ENCODE measurements at regions not wholly inside any gene's neighbourhood (a gene's known extent, or its start where the extent isn't known, plus 50 kb on each side); places are given as distances from the start of the nearest gene placed in this dataset.

DNA sequence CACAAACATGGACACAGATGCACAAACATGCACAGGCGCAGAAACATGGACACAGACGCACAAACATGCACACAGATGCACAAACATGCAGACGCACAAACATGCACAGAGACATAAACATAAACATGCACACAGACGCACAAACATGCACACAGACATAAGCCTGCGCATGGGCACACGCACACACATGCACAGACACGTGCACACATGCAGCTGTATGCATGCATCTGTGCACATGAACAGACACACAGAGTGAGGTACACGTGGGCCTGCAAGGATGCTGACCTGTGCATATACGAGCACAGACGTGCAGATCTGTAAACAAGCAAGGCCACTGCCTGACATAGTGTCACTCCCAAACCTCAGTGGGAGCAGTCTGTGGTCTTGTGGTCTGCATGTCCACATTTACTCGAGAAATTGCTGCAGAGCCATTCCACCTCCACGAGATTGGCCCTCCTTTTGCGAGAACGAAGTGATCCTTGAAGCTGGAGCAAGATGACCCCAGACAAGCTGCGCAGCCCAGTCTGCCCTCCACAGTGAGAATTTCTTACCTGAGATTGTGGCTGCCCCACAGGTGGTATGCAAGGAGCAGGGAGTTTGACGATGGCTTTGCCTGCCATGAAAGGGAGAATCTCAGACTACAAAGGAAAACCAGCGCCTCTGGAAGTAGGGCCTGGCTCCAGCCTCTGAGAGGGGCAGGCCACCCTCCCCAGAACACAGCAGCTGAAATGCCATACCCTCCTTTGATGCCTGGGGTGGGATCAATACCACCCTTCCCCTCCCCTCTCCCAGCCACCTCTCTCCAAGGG is 299.9 kb downstream of the BRD1 start:
- Histone ChIP-seq H3K27me3 (replicated peaks; ENCODE audit: control insufficient read depth, insufficient read depth, low read length, poor library complexity, severe bottlenecking) (no peaks in the 10 kb centered on the region), H3K27ac (ENCODE audit: insufficient read depth, low read length, poor library complexity, severe bottlenecking) (no peak overlapping the region), H3K4me1 (ENCODE audit: control insufficient read depth, insufficient read depth, low read length, poor library complexity, severe bottlenecking) (no peaks in the 10 kb centered on the region), H3K4me3 (ENCODE audit: insufficient read depth, low read depth, low read length, poor library complexity, severe bottlenecking) (no peak overlapping the region), H3K9me3 (ENCODE audit: control insufficient read depth, low read length) (no peaks in the 10 kb centered on the region), H3K36me3 (ENCODE audit: control insufficient read depth, insufficient read depth, low read length) (no peaks in the 10 kb centered on the region)
- DNase-seq: no peak

DNA sequence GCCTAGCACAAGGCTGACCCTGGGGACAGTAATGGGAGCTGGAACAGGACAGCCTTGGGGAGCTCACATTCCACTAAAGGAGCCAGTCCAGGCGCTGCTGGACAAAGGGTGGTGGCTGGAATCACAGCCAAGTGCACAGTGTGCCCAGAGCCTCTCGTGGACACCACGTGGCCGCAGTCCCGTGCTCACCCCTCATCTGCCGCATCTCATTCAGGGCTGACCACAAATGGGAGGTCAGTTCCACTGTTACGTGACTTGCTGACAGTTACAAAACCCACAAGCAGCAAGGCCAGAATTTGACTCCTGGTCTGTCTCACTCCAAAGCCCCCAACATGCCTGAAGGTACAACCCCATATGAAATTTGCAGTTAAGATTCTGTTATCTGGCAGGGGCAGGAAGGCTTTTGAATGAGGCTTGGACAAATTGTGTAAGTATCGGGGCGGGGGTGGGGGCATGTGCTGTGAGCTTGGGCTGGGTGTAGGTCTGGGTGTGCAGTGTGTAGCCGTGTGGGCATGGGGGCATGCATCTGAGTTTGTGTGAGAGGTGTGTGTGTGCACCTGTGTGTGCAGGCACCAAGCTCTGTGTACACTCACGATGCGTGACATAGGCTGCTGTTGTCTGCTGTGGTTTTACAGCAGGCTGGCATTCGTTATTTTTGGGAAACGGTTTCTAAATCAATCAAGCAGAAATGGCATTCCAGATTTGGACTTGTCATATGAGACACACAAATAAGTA is 301.7 kb downstream of the BRD1 start:
- no peaks in the 10 kb centered on the region for H3K27me3 ChIP-seq (replicated peaks; ENCODE audit: control insufficient read depth, insufficient read depth, low read length, poor library complexity, severe bottlenecking)
- no peak overlapping the region for H3K27ac ChIP-seq (ENCODE audit: insufficient read depth, low read length, poor library complexity, severe bottlenecking)
- H3K9me3 ChIP-seq (ENCODE audit: control insufficient read depth, low read length): no peaks in the 10 kb centered on the region
- H3K4me1 ChIP-seq (ENCODE audit: control insufficient read depth, insufficient read depth, low read length, poor library complexity, severe bottlenecking): no peaks in the 10 kb centered on the region
- no peaks in the 10 kb centered on the region for H3K36me3 ChIP-seq (ENCODE audit: control insufficient read depth, insufficient read depth, low read length)
- DNase-seq: no peak
- H3K4me3 ChIP-seq (ENCODE audit: insufficient read depth, low read depth, low read length, poor library complexity, severe bottlenecking): no peak overlapping the region

DNA sequence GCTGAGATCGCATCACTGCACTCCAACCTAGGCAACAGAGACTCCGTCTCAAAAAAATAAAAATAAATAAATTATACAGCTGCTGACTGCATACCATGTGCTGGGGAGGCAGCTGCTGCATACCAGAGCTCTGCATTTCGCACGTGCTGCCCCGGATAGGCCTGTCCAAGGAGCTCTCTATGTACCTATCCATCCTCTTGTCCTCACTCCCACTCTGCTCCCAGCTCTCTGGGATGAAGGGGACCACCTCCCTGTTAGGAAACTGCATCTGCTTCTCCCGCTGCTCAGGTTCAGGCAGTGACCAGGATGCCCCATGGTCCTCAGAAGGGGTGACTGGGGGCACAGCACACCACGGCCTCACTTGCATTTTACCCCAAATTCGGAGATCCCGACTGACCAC is 302.3 kb downstream of the BRD1 start:
- Histone ChIP-seq H3K36me3 (ENCODE audit: control insufficient read depth, insufficient read depth, low read length) (no peaks in the 10 kb centered on the region), H3K4me1 (ENCODE audit: control insufficient read depth, insufficient read depth, low read length, poor library complexity, severe bottlenecking) (no peaks in the 10 kb centered on the region), H3K9me3 (ENCODE audit: control insufficient read depth, low read length) (no peaks in the 10 kb centered on the region), H3K27ac (ENCODE audit: insufficient read depth, low read length, poor library complexity, severe bottlenecking) (no peak overlapping the region), H3K27me3 (replicated peaks; ENCODE audit: control insufficient read depth, insufficient read depth, low read length, poor library complexity, severe bottlenecking) (no peaks in the 10 kb centered on the region), H3K4me3 (ENCODE audit: insufficient read depth, low read depth, low read length, poor library complexity, severe bottlenecking) (no peak overlapping the region)
- DNase-seq: no peak

DNA sequence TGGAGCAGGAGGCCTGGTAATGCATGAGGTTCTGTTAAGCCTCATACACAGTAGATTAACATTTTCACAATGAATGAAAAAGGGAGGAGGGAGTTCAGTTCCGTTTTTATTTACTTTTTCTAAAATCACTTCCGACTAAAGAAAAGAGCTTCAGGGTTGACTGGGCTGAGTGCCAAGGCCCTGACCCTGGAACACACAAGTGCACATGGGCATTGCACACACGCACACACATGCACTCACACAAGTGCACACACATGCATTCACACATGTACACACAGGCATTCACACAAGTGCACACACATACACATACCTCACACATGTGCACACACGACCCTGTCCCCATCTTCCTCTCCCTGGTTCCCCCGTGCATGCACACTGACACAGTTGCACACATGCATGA is 303.3 kb downstream of the BRD1 start:
- H3K9me3 ChIP-seq (ENCODE audit: control insufficient read depth, low read length): no peaks in the 10 kb centered on the region
- no peak for DNase-seq

DNA sequence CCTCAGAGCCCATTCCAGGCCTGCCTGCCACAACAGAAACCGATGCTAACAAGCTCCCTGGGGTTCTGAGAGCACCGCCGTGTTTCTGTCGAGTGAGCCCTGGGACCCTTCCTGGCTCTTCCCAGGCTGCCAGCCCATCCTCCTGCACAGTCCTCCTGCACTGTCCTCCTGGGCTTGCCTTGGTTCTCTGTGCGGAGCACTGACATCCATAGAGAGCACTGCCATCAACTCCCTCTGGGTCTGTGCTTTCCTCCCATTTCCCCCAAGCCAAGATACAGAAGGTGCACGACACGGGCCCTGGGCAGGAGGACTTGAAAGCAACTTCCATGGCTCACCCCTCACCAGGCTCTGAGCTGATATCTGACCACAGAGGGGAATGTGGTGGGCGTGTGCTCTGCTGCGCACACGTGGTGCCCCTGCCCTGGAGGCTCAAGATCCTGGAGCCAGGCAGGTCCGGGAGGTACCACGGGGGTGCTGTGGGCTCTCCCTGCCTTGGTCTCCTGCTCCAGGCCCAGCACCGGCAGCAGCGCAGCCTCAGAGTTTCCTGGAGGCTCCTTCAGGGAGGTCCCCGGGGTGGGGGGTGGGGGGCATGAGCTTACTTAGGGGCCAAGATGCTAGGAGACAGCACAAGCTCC is 304.2 kb downstream of the BRD1 start:
- Histone ChIP-seq H3K36me3 (ENCODE audit: control insufficient read depth, insufficient read depth, low read length) (no peaks in the 10 kb centered on the region), H3K9me3 (ENCODE audit: control insufficient read depth, low read length) (no peaks in the 10 kb centered on the region), H3K4me1 (ENCODE audit: control insufficient read depth, insufficient read depth, low read length, poor library complexity, severe bottlenecking) (no peaks in the 10 kb centered on the region), H3K27ac (ENCODE audit: insufficient read depth, low read length, poor library complexity, severe bottlenecking) (no peak overlapping the region), H3K4me3 (ENCODE audit: insufficient read depth, low read depth, low read length, poor library complexity, severe bottlenecking) (no peak overlapping the region), H3K27me3 (replicated peaks; ENCODE audit: control insufficient read depth, insufficient read depth, low read length, poor library complexity, severe bottlenecking) (no peaks in the 10 kb centered on the region)
- DNase-seq: no peak

More for the DNA sequence above, 303.3 kb downstream of the BRD1 start:
- no peaks in the 10 kb centered on the region for H3K4me1 ChIP-seq (ENCODE audit: control insufficient read depth, insufficient read depth, low read length, poor library complexity, severe bottlenecking)
- no peak overlapping the region for H3K4me3 ChIP-seq (ENCODE audit: insufficient read depth, low read depth, low read length, poor library complexity, severe bottlenecking)
- H3K27me3 ChIP-seq (replicated peaks; ENCODE audit: control insufficient read depth, insufficient read depth, low read length, poor library complexity, severe bottlenecking): no peaks in the 10 kb centered on the region
- no peaks in the 10 kb centered on the region for H3K36me3 ChIP-seq (ENCODE audit: control insufficient read depth, insufficient read depth, low read length)
- H3K27ac ChIP-seq (ENCODE audit: insufficient read depth, low read length, poor library complexity, severe bottlenecking): no peak overlapping the region

DNA sequence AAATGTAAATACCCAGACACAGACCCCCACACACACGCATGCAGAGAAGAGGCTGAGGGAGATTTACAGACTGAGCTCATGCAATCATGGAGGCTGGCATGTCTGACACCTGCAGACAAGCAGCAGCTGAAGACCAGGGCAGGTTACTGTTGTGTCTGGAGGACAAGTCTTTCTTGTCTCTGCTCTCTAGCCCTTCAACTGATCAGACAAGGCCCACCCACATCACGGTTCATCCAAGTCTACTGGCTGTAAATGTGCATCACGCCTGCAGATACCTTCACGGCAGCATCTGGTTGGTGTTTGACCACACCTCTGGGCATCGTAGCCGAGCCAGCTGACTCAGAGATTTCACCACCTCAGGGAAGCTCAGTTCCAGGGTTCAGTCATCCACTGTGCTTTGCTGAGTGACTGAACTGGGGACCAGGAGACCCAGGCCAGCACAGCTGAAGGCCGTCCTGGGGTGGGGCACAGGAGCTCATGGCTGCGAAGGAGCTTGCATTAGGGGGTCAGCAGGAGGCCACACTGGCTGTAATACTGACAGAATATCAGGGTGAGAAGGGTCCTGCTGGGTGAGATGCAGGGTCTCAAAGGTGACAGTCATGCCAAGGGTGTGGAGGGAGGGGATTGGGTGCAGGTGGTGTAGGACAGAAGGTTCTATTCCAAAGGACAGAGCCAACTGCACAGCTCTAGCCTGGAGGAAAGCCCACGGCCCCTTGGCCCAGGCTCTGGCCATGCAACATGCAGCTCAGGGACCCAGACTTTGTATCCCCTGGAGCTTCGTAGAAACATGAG is 304.9 kb downstream of the BRD1 start:
- Histone ChIP-seq H3K9me3 (ENCODE audit: control insufficient read depth, low read length) (no peaks in the 10 kb centered on the region), H3K4me3 (ENCODE audit: insufficient read depth, low read depth, low read length, poor library complexity, severe bottlenecking) (no peak overlapping the region), H3K27me3 (replicated peaks; ENCODE audit: control insufficient read depth, insufficient read depth, low read length, poor library complexity, severe bottlenecking) (no peaks in the 10 kb centered on the region), H3K4me1 (ENCODE audit: control insufficient read depth, insufficient read depth, low read length, poor library complexity, severe bottlenecking) (no peaks in the 10 kb centered on the region), H3K27ac (ENCODE audit: insufficient read depth, low read length, poor library complexity, severe bottlenecking) (no peak overlapping the region), H3K36me3 (ENCODE audit: control insufficient read depth, insufficient read depth, low read length) (no peaks in the 10 kb centered on the region)
- no peak for DNase-seq

DNA sequence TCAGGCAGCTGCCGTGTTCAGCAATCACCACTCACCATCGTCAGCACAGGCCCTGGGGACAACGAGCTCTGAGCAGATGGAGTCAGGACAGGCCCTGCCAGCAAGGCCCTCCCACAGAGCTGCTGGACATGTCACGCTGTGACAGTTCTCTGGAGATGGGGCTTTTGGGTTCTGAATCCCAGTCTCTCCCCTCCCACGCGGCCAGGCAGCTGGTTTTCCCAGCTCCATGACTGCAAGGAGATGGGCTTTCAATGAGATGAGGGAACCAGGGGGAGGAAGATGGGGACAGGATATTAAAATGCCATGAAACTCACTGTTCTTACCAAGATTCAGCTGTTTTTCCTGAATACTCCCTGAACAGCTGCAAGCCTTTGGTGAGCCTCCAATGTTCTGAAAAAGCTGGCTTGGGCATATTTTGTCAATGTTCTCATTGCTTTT is 305.9 kb downstream of the BRD1 start:
- DNase-seq: no peak
- no peaks in the 10 kb centered on the region for H3K27me3 ChIP-seq (replicated peaks; ENCODE audit: control insufficient read depth, insufficient read depth, low read length, poor library complexity, severe bottlenecking)
- H3K4me1 ChIP-seq (ENCODE audit: control insufficient read depth, insufficient read depth, low read length, poor library complexity, severe bottlenecking): no peaks in the 10 kb centered on the region
- no peak overlapping the region for H3K27ac ChIP-seq (ENCODE audit: insufficient read depth, low read length, poor library complexity, severe bottlenecking)
- H3K4me3 ChIP-seq (ENCODE audit: insufficient read depth, low read depth, low read length, poor library complexity, severe bottlenecking): no peak overlapping the region
- H3K9me3 ChIP-seq (ENCODE audit: control insufficient read depth, low read length): no peaks in the 10 kb centered on the region
- H3K36me3 ChIP-seq (ENCODE audit: control insufficient read depth, insufficient read depth, low read length): no peaks in the 10 kb centered on the region

DNA sequence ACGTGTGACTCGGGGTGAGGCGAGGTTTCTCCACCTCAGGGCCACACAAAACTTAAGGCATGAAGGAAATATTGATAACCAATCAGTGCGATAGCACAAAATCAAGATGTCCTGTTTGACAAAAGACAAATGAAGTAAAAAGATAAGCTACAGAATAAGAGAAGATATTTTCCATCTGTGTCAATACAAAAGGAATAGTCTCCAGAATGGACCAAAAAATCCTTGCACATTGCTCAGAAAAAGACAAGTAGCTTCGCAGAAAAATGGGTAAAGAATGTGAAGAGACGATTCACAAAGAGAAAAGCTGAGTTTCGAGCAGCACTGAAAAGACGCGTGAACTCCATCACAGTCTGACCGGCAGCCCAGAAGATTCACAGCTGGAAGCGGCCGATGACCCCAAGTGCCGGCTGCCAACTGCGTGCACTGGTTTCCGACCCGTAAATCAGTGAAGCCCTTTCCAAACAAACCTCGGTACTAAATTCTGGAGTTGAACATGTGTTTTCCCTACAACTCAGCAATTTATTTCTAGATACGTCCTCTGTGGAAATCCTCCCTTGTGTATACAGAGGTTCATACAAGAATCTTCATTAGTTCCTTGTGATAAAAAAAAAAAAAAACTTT is 308.4 kb downstream of the BRD1 start:
- Histone ChIP-seq H3K4me3 (ENCODE audit: insufficient read depth, low read depth, low read length, poor library complexity, severe bottlenecking) (no peak overlapping the region), H3K27ac (ENCODE audit: insufficient read depth, low read length, poor library complexity, severe bottlenecking) (no peak overlapping the region), H3K27me3 (replicated peaks; ENCODE audit: control insufficient read depth, insufficient read depth, low read length, poor library complexity, severe bottlenecking) (no peaks in the 10 kb centered on the region), H3K9me3 (ENCODE audit: control insufficient read depth, low read length) (no peaks in the 10 kb centered on the region), H3K36me3 (ENCODE audit: control insufficient read depth, insufficient read depth, low read length) (no peaks in the 10 kb centered on the region), H3K4me1 (ENCODE audit: control insufficient read depth, insufficient read depth, low read length, poor library complexity, severe bottlenecking) (no peaks in the 10 kb centered on the region)
- DNase-seq: no peak

DNA sequence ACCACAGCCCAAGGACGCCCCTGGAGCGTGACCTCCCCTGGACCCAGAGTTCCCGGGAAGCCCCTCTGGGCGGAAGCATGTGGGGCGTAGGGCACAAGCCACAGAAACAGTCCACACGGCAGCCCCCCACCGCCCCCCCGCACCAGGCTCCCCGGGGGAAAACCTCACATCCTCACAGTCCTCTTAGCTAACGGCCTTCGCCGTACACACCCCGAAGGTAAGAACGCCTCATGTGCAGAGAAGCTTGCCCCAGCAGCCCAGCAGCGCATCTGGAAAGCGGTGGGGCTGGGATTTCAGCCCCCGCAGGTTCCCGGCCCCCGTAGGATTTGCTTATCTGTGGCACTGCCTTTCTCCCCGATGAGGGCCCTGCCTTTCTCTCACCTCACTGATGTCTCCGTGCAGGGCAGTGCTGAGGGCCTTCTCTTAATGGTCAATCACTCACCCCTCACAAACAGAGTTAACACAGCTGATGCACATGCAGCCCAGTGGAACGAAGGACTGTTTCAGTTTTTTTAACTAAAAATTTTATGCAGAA is 309.2 kb downstream of the BRD1 start:
- no peaks in the 10 kb centered on the region for H3K27me3 ChIP-seq (replicated peaks; ENCODE audit: control insufficient read depth, insufficient read depth, low read length, poor library complexity, severe bottlenecking)
- DNase-seq: no peak
- H3K36me3 ChIP-seq (ENCODE audit: control insufficient read depth, insufficient read depth, low read length): no peaks in the 10 kb centered on the region
- H3K9me3 ChIP-seq (ENCODE audit: control insufficient read depth, low read length): no peaks in the 10 kb centered on the region
- H3K27ac ChIP-seq (ENCODE audit: insufficient read depth, low read length, poor library complexity, severe bottlenecking): no peak overlapping the region
- no peaks in the 10 kb centered on the region for H3K4me1 ChIP-seq (ENCODE audit: control insufficient read depth, insufficient read depth, low read length, poor library complexity, severe bottlenecking)
- no peak overlapping the region for H3K4me3 ChIP-seq (ENCODE audit: insufficient read depth, low read depth, low read length, poor library complexity, severe bottlenecking)
